H9 (cell line): ENCODE measurements at regions not wholly inside any gene's neighbourhood (a gene's known extent, or its start where the extent isn't known, plus 50 kb on each side); places are given as distances from the start of the nearest gene placed in this dataset.

ENCODE experiments used
- DNase-seq: peaks from one replicate; pipeline ENCODE4 v3.0.0-alpha.2; 2017
- H2AFZ ChIP-seq: one replicate; pipeline ENCODE4 v1.6.1; 2013; ENCODE audit warnings: mild to moderate bottlenecking, low read length, control low read depth, moderate library complexity
- H2AK5ac ChIP-seq: 2 replicates; pipeline ENCODE4 v1.6.1; 2013; ENCODE audit warnings: low read length, control low read depth, mixed read lengths; ENCODE audit not compliant: insufficient read length
- H2BK120ac ChIP-seq: one replicate; pipeline ENCODE4 v1.6.1; 2013; ENCODE audit warnings: low read depth, mild to moderate bottlenecking, low read length, control low read depth, inconsistent platforms; ENCODE audit not compliant: poor library complexity, severe bottlenecking
- H2BK12ac ChIP-seq: 2 replicates; pipeline ENCODE4 v1.6.1; 2013; ENCODE audit warnings: low read length, control low read depth, mixed read lengths, low read depth; ENCODE audit not compliant: insufficient read length
- H2BK15ac ChIP-seq: 2 replicates; pipeline ENCODE4 v1.6.1; 2013; ENCODE audit warnings: low read depth, low read length, control low read depth
- H2BK20ac ChIP-seq: one replicate; pipeline ENCODE4 v1.6.1; 2013; ENCODE audit warnings: low read depth, mild to moderate bottlenecking, low read length, control low read depth, inconsistent platforms; ENCODE audit not compliant: poor library complexity, severe bottlenecking
- H2BK5ac ChIP-seq: 2 replicates; pipeline ENCODE4 v1.6.1; 2013; ENCODE audit warnings: low read length, control low read depth, mixed read lengths; ENCODE audit not compliant: insufficient read length
- H3K14ac ChIP-seq: 2 replicates; pipeline ENCODE4 v1.6.1; 2013; ENCODE audit warnings: low read length, control low read depth; ENCODE audit not compliant: insufficient read depth
- H3K18ac ChIP-seq: 2 replicates; pipeline ENCODE4 v1.6.1; 2013; ENCODE audit warnings: low read depth, mild to moderate bottlenecking, mixed read lengths, low read length, control low read depth; ENCODE audit not compliant: insufficient read length
- H3K23ac ChIP-seq: 2 replicates; pipeline ENCODE4 v1.6.1; 2013; ENCODE audit warnings: low read length, control low read depth, mixed read lengths, low read depth; ENCODE audit not compliant: insufficient read length
- H3K23me2 ChIP-seq: 2 replicates; pipeline ENCODE4 v1.6.1; 2013; ENCODE audit warnings: low read depth, mild to moderate bottlenecking, mixed read lengths, low read length, control low read depth; ENCODE audit not compliant: insufficient read length, poor library complexity, severe bottlenecking
- H3K27ac ChIP-seq: 2 replicates; pipeline ENCODE4 v1.5.1; 2013; ENCODE audit warnings: low read length, control low read depth, mixed read lengths, low read depth; ENCODE audit not compliant: insufficient read length
- H3K27me3 ChIP-seq: 2 replicates; pipeline ENCODE4 v1.6.1; 2013; ENCODE audit warnings: low read length, control low read depth, inconsistent platforms; ENCODE audit not compliant: insufficient read depth
- H3K4ac ChIP-seq: 2 replicates; pipeline ENCODE4 v1.6.1; 2013; ENCODE audit warnings: low read depth, mild to moderate bottlenecking, control low read depth, inconsistent platforms, low read length, moderate library complexity
- H3K4me1 ChIP-seq: 2 replicates; pipeline ENCODE4 v1.6.1; 2013; ENCODE audit warnings: low read length, control low read depth, inconsistent platforms; ENCODE audit not compliant: insufficient read depth
- H3K4me2 ChIP-seq: 2 replicates; pipeline ENCODE4 v1.6.1; 2013; ENCODE audit warnings: low read length, control low read depth, mixed read lengths; ENCODE audit not compliant: insufficient read length, insufficient read depth
- H3K56ac ChIP-seq: 2 replicates; pipeline ENCODE4 v1.6.1; 2013; ENCODE audit warnings: low read depth, mild to moderate bottlenecking, mixed read lengths, low read length, control low read depth; ENCODE audit not compliant: insufficient read length
- H3K79me1 ChIP-seq: 2 replicates; pipeline ENCODE4 v1.6.1; 2013; ENCODE audit warnings: low read depth, mild to moderate bottlenecking, moderate library complexity, low read length, control low read depth, inconsistent platforms; ENCODE audit not compliant: insufficient read depth, poor library complexity, severe bottlenecking
- H3K79me2 ChIP-seq: 2 replicates; pipeline ENCODE4 v1.6.1; 2013; ENCODE audit warnings: low read length, control low read depth, inconsistent platforms; ENCODE audit not compliant: insufficient read depth
- H3K9ac ChIP-seq: 2 replicates; pipeline ENCODE4 v1.6.1; 2013; ENCODE audit warnings: low read length, control low read depth, mixed read lengths; ENCODE audit not compliant: insufficient read length; ENCODE audit errors: extremely low read depth
- H3K9me3 ChIP-seq: one replicate; pipeline ENCODE4 v1.6.1; 2013; ENCODE audit warnings: low read depth, low read length, inconsistent platforms; ENCODE audit not compliant: control insufficient read depth
- H3T11ph ChIP-seq: one replicate; pipeline ENCODE4 v1.6.1; 2013; ENCODE audit warnings: mild to moderate bottlenecking, low read length, control low read depth, inconsistent platforms
- H4K20me1 ChIP-seq: one replicate; pipeline ENCODE4 v1.6.1; 2013; ENCODE audit not compliant: control insufficient read depth, insufficient read length, insufficient read depth
- H4K5ac ChIP-seq: 2 replicates; pipeline ENCODE4 v1.6.1; 2013; ENCODE audit warnings: low read depth, mild to moderate bottlenecking, mixed read lengths, low read length, control low read depth; ENCODE audit not compliant: insufficient read length
- H4K8ac ChIP-seq: replicated peaks from 2 replicates; pipeline ENCODE4 v1.6.1; 2013; ENCODE audit warnings: low read length, control low read depth, mixed read lengths, low read depth; ENCODE audit not compliant: insufficient read length
- H4K91ac ChIP-seq: 2 replicates; pipeline ENCODE4 v1.6.1; 2013; ENCODE audit warnings: low read depth, mild to moderate bottlenecking, moderate library complexity, mixed read lengths, low read length, control low read depth; ENCODE audit not compliant: insufficient read length
- H3K27ac Mint-ChIP-seq, 3 experiments: 2 replicates in 2 of 3; 3 replicates in 1 of 3; pipeline ENCODE4 v1.8.0; 2020 to 2021; ENCODE audit warnings: mixed read lengths in 3 of 3, mild to moderate bottlenecking in 1 of 3, moderate library complexity in 1 of 3
- H3K27me3 Mint-ChIP-seq: 2 replicates; pipeline ENCODE4 v1.8.0; 2021; ENCODE audit warnings: low read depth, mild to moderate bottlenecking, moderate library complexity, mixed read lengths
- H3K36me3 Mint-ChIP-seq, 3 experiments: 2 replicates in 2 of 3; 3 replicates in 1 of 3; pipeline ENCODE4 v1.8.0; 2020 to 2021; ENCODE audit warnings: low read depth in 3 of 3, mixed read lengths in 3 of 3; ENCODE audit not compliant: insufficient read depth in 1 of 3
- H3K4me1 Mint-ChIP-seq, 2 experiments: 2 replicates each; pipeline ENCODE4 v1.8.0; 2020; ENCODE audit warnings: mixed read lengths in 2 of 2
- H3K4me3 Mint-ChIP-seq, 2 experiments: 2 replicates in 1 of 2; 3 replicates in 1 of 2; pipeline ENCODE4 v1.8.0; 2020 to 2021; ENCODE audit warnings: mild to moderate bottlenecking in 2 of 2, mixed read lengths in 2 of 2, moderate library complexity in 1 of 2
- H3K9me3 Mint-ChIP-seq, 2 experiments: 2 replicates in 1 of 2; 3 replicates in 1 of 2; pipeline ENCODE4 v1.8.0; 2020; ENCODE audit warnings: mild to moderate bottlenecking in 2 of 2, mixed read lengths in 2 of 2, moderate library complexity in 1 of 2
- CTCF ChIP-seq: fragments of 200-600 bp; sonication (generic); conservative IDR thresholded peaks from 3 replicates; pipeline ENCODE4 v1.8.0; 2021; ENCODE audit warnings: antibody characterized with exemption, mild to moderate bottlenecking
- WGBS: extraction: QIAGEN DNeasy Blood & Tissue Kit; methylation state at CpG from one replicate; pipeline ENCODE4 v1.1.7; 2013; ENCODE audit warnings: missing lambda C conversion rate, low lambda C conversion rate, mixed read lengths; ENCODE audit not compliant: insufficient read length; ENCODE audit errors: extremely low coverage; 5-methylcytosine and 5-hydroxymethylcytosine counted together

- Histone ChIP-seq H2BK20ac (no peak overlapping the region), H3K14ac (no peak overlapping the region), H3T11ph (no peak overlapping the region), H2AK5ac (no peak overlapping the region), H4K20me1 (no peaks in the 10 kb centered on the region), H3K56ac (no peak overlapping the region), H2BK5ac (no peak overlapping the region), H3K79me2 (no peaks in the 10 kb centered on the region), H4K5ac (no peak overlapping the region), H3K27me3 (no peaks in the 10 kb centered on the region), H2BK15ac (no peak overlapping the region), H3K4me1 (no peaks in the 10 kb centered on the region; the same call in 1 of the 2 replicates), H2BK12ac (no peak overlapping the region), H3K79me1 (no peaks in the 10 kb centered on the region), H4K91ac (no peak overlapping the region), H3K18ac (no peak overlapping the region), H3K4me2 (no peak overlapping the region), H4K8ac (no peak overlapping the region), H3K27ac (no peak overlapping the region), H3K4ac (no peak overlapping the region), H2AFZ (no peak overlapping the region), H3K23ac (no peak overlapping the region), H2BK120ac (no peak overlapping the region), H3K9me3 (no peaks in the 10 kb centered on the region), H3K23me2 (no peaks in the 10 kb centered on the region), H3K9ac (no peak overlapping the region)
- Mint-ChIP-seq H3K36me3 (no peaks in the 10 kb centered on the region; a peak in 1 of 7 replicates), H3K9me3 (no peaks in the 10 kb centered on the region; a peak in 1 of 5 replicates), H3K4me1 (peaks cover 9 to 10% of the 10 kb centered on the region in 2 experiments), H3K4me3 (no peak overlapping the region), H3K27ac (no peak overlapping the region), H3K27me3 (peaks cover 19% of the 10 kb centered on the region)
- no peak for TF ChIP-seq CTCF
- DNase-seq = no peak
- no CpG with 5 or more reads among the region's 14 CpGs for WGBS
These were observed 67.8 kb downstream of the IRX2 start for GRCh38 chr5:2683720-2684119.
